ENCODE measurements at regions not wholly inside any gene's neighbourhood (a gene's known extent, or its start where the extent isn't known, plus 50 kb on each side); places are given as distances from the start of the nearest gene placed in this dataset.

- no peak for TF ChIP-seq CTCF (conservative IDR thresholded peaks at IDR 0.05; ENCODE audit: low read depth in 2 of 2)
- TF ChIP-seq POLR2AphosphoS5 (IDR thresholded peaks at IDR 0.05; ENCODE audit: low read depth) = no peak
- no peak for TF ChIP-seq EZH2 (IDR thresholded peaks at IDR 0.05; ENCODE audit: low read depth, unreplicated experiment)
- no peak for TF ChIP-seq JUNB (IDR thresholded peaks at IDR 0.05; ENCODE audit: unreplicated experiment)
- no peak for TF ChIP-seq EZH2phosphoT487 (IDR thresholded peaks at IDR 0.05; ENCODE audit: unreplicated experiment)
- TF ChIP-seq, protein P1, sequence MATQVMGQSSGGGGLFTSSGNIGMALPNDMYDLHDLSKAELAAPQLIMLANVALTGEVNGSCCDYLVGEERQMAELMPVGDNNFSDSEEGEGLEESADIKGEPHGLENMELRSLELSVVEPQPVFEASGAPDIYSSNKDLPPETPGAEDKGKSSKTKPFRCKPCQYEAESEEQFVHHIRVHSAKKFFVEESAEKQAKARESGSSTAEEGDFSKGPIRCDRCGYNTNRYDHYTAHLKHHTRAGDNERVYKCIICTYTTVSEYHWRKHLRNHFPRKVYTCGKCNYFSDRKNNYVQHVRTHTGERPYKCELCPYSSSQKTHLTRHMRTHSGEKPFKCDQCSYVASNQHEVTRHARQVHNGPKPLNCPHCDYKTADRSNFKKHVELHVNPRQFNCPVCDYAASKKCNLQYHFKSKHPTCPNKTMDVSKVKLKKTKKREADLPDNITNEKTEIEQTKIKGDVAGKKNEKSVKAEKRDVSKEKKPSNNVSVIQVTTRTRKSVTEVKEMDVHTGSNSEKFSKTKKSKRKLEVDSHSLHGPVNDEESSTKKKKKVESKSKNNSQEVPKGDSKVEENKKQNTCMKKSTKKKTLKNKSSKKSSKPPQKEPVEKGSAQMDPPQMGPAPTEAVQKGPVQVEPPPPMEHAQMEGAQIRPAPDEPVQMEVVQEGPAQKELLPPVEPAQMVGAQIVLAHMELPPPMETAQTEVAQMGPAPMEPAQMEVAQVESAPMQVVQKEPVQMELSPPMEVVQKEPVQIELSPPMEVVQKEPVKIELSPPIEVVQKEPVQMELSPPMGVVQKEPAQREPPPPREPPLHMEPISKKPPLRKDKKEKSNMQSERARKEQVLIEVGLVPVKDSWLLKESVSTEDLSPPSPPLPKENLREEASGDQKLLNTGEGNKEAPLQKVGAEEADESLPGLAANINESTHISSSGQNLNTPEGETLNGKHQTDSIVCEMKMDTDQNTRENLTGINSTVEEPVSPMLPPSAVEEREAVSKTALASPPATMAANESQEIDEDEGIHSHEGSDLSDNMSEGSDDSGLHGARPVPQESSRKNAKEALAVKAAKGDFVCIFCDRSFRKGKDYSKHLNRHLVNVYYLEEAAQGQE (IDR thresholded peaks at IDR 0.05; ENCODE audit: unreplicated experiment) = no peak
- no peak for TF ChIP-seq ZNF331 (CRISPR knock-in tag; IDR thresholded peaks at IDR 0.05; ENCODE audit: low read depth)
- no peak for TF ChIP-seq CREB1 (CRISPR knock-in tag; IDR thresholded peaks at IDR 0.05; ENCODE audit: low read depth)
Measured at GRCh38 chr1:208308221-208308620, 64.0 kb upstream of the PLXNA2 start.

Data from GM23338 (cell line).